ENCODE measurements at regions not wholly inside any gene's neighbourhood (a gene's known extent, or its start where the extent isn't known, plus 50 kb on each side); places are given as distances from the start of the nearest gene placed in this dataset.

- H3K9ac ChIP-seq (ENCODE audit: low read length) = no peak overlapping the region
- no peak for DNase-seq (ENCODE audit: low read depth)
- H3K4me3 ChIP-seq (ENCODE audit: low read length) = no peak overlapping the region
- no peaks in the 10 kb centered on the region for H3K9me3 ChIP-seq (ENCODE audit: control insufficient read depth, low read length)
- H3K4me1 ChIP-seq (ENCODE audit: control insufficient read depth, insufficient read depth, low read length) = no peaks in the 10 kb centered on the region
- no peaks in the 10 kb centered on the region for H3K36me3 ChIP-seq (ENCODE audit: control insufficient read depth, insufficient read depth, low read length, severe bottlenecking)
- no peaks in the 10 kb centered on the region for H3K27me3 ChIP-seq (replicated peaks; ENCODE audit: control insufficient read depth, insufficient read depth, low read length)
Measured at GRCh38 chr12:41888285-41888684, 256.4 kb downstream of the GXYLT1 start.

DNA sequence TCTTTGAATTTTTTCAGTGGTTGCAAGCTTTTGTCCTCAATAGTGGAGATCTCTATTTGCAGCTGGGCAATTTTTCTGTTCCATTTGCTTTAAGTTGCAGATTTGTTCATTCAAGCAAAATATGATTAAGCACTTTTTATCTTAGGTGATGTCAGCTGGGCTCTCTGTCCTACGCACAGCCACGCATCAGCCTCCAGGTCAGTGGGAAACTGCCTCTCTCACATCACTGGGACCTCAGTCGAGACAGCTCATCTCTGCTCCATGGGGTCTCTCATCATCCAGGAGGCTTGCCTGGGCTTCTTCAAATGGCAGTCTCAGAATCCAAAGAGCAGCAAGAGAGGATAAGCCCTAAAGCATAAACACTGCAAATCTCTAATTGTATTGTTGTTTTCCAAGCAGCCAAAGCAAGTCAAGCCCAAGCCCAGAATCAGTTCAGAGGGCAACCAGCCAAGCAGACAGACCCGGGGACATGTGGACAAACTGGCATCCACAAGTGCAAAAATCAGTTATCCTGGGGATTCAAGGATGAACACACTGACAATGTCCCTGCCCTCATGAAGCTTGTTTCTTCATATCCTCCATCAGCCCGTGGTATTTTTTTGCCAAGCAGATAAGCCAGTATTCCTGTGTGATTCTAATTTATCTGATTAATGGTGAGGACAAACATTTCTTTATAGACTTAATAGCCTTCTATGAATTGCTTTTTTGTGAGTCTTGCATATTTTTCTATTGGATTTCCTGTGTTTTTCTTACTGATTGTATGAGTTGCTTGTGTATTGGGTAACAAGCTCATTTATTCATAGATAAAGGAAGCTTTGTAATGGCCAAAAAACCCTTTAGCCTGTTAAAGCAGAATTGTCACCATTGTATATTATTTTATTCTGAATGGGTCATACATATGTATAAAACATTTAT, 262.5 kb downstream of the GXYLT1 start:
- H3K9me3 ChIP-seq (ENCODE audit: control insufficient read depth, low read length) = no peaks in the 10 kb centered on the region
- H3K4me1 ChIP-seq (ENCODE audit: control insufficient read depth, insufficient read depth, low read length) = no peaks in the 10 kb centered on the region
- no peak for DNase-seq (ENCODE audit: low read depth)
- no peaks in the 10 kb centered on the region for H3K27me3 ChIP-seq (replicated peaks; ENCODE audit: control insufficient read depth, insufficient read depth, low read length)
- no peak overlapping the region for H3K4me3 ChIP-seq (ENCODE audit: low read length)
- no peak overlapping the region for H3K9ac ChIP-seq (ENCODE audit: low read length)
- no peaks in the 10 kb centered on the region for H3K36me3 ChIP-seq (ENCODE audit: control insufficient read depth, insufficient read depth, low read length, severe bottlenecking)

- Histone ChIP-seq H3K36me3 (ENCODE audit: control insufficient read depth, insufficient read depth, low read length, severe bottlenecking) (no peaks in the 10 kb centered on the region), H3K27me3 (replicated peaks; ENCODE audit: control insufficient read depth, insufficient read depth, low read length) (no peaks in the 10 kb centered on the region), H3K9me3 (ENCODE audit: control insufficient read depth, low read length) (no peaks in the 10 kb centered on the region), H3K4me1 (ENCODE audit: control insufficient read depth, insufficient read depth, low read length) (no peaks in the 10 kb centered on the region), H3K9ac (ENCODE audit: low read length) (no peak overlapping the region), H3K4me3 (ENCODE audit: low read length) (no peak overlapping the region)
- no peak for DNase-seq (ENCODE audit: low read depth)
Measured at GRCh38 chr12:41869432-41869831, 275.2 kb downstream of the GXYLT1 start.

GRCh38 chr12:41866878-41867430, 277.7 kb downstream of the GXYLT1 start:
- no peak overlapping the region for H3K9ac ChIP-seq (ENCODE audit: low read length)
- peaks cover 4% of the 10 kb centered on the region for H3K9me3 ChIP-seq (ENCODE audit: control insufficient read depth, low read length)
- no peaks in the 10 kb centered on the region for H3K27me3 ChIP-seq (replicated peaks; ENCODE audit: control insufficient read depth, insufficient read depth, low read length)
- H3K36me3 ChIP-seq (ENCODE audit: control insufficient read depth, insufficient read depth, low read length, severe bottlenecking) = no peaks in the 10 kb centered on the region
- H3K4me3 ChIP-seq (ENCODE audit: low read length) = no peak overlapping the region
- H3K4me1 ChIP-seq (ENCODE audit: control insufficient read depth, insufficient read depth, low read length) = no peaks in the 10 kb centered on the region
- DNase-seq (ENCODE audit: low read depth) = no peak

- no peaks in the 10 kb centered on the region for H3K36me3 ChIP-seq (ENCODE audit: control insufficient read depth, insufficient read depth, low read length, severe bottlenecking)
- H3K9me3 ChIP-seq (ENCODE audit: control insufficient read depth, low read length) = no peaks in the 10 kb centered on the region
- H3K4me1 ChIP-seq (ENCODE audit: control insufficient read depth, insufficient read depth, low read length) = no peaks in the 10 kb centered on the region
- no peaks in the 10 kb centered on the region for H3K27me3 ChIP-seq (replicated peaks; ENCODE audit: control insufficient read depth, insufficient read depth, low read length)
- H3K9ac ChIP-seq (ENCODE audit: low read length) = no peak overlapping the region
- H3K4me3 ChIP-seq (ENCODE audit: low read length) = no peak overlapping the region
- no peak for DNase-seq (ENCODE audit: low read depth)
Measured at GRCh38 chr12:41856228-41856627, 288.4 kb downstream of the GXYLT1 start.

DNA sequence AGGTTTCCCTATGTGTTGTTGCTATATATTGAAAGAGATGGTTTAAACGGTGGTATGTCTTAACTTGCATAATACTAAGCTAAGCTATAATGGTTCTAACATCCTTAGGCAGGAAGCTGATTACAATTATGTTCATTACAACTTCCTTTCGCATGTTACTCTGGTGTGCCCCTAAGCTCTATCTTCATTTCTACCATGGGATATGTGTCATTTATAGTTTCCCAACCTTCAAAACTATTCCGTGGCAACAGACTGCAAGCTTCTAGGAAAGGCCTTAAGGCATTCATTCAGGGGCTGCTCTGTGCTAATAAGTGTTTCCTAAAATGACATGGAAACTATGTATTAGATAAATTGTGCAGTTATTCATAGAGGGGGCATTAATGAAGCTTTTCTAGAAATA, 294.6 kb downstream of the GXYLT1 start:
- no peaks in the 10 kb centered on the region for H3K36me3 ChIP-seq (ENCODE audit: control insufficient read depth, insufficient read depth, low read length, severe bottlenecking)
- no peaks in the 10 kb centered on the region for H3K4me1 ChIP-seq (ENCODE audit: control insufficient read depth, insufficient read depth, low read length)
- no peak for DNase-seq (ENCODE audit: low read depth)
- no peaks in the 10 kb centered on the region for H3K27me3 ChIP-seq (replicated peaks; ENCODE audit: control insufficient read depth, insufficient read depth, low read length)
- H3K4me3 ChIP-seq (ENCODE audit: low read length) = no peak overlapping the region
- peaks cover 5% of the 10 kb centered on the region for H3K9me3 ChIP-seq (ENCODE audit: control insufficient read depth, low read length)
- H3K9ac ChIP-seq (ENCODE audit: low read length) = no peak overlapping the region

DNA sequence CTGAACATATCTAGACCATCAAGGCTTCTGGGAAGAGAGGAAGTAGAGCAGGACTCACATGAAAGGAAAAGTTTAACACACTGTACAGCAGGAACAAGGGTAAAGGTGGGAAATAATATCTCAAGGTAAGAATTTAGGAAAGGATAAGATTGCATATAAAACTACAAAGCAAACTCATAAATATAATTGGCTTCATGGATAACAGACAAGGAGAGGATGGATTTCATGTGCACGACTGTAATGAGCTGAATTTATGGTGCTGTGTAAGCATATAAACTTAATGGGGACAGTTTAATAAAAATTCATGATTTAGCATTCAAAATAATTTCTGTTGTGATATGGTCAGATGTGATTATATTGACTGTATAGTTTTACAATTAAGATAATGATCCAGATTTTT, 298.0 kb downstream of the GXYLT1 start:
- DNase-seq (ENCODE audit: low read depth) = no peak
- Histone ChIP-seq H3K36me3 (ENCODE audit: control insufficient read depth, insufficient read depth, low read length, severe bottlenecking) (no peaks in the 10 kb centered on the region), H3K27me3 (replicated peaks; ENCODE audit: control insufficient read depth, insufficient read depth, low read length) (no peaks in the 10 kb centered on the region), H3K9ac (ENCODE audit: low read length) (no peak overlapping the region), H3K4me1 (ENCODE audit: control insufficient read depth, insufficient read depth, low read length) (no peaks in the 10 kb centered on the region), H3K4me3 (ENCODE audit: low read length) (no peak overlapping the region), H3K9me3 (ENCODE audit: control insufficient read depth, low read length) (peaks cover 5% of the 10 kb centered on the region)

GRCh38 chr12:41836416-41836815, 308.3 kb downstream of the GXYLT1 start:
- DNase-seq (ENCODE audit: low read depth) = no peak
- Histone ChIP-seq H3K36me3 (ENCODE audit: control insufficient read depth, insufficient read depth, low read length, severe bottlenecking) (no peaks in the 10 kb centered on the region), H3K4me1 (ENCODE audit: control insufficient read depth, insufficient read depth, low read length) (no peaks in the 10 kb centered on the region), H3K9ac (ENCODE audit: low read length) (no peak overlapping the region), H3K9me3 (ENCODE audit: control insufficient read depth, low read length) (no peaks in the 10 kb centered on the region), H3K4me3 (ENCODE audit: low read length) (no peak overlapping the region), H3K27me3 (replicated peaks; ENCODE audit: control insufficient read depth, insufficient read depth, low read length) (no peaks in the 10 kb centered on the region)

GRCh38 chr12:41835556-41835955, 309.1 kb downstream of the GXYLT1 start:
- Histone ChIP-seq H3K27me3 (replicated peaks; ENCODE audit: control insufficient read depth, insufficient read depth, low read length) (no peaks in the 10 kb centered on the region), H3K9me3 (ENCODE audit: control insufficient read depth, low read length) (no peaks in the 10 kb centered on the region), H3K36me3 (ENCODE audit: control insufficient read depth, insufficient read depth, low read length, severe bottlenecking) (no peaks in the 10 kb centered on the region), H3K4me3 (ENCODE audit: low read length) (no peak overlapping the region), H3K4me1 (ENCODE audit: control insufficient read depth, insufficient read depth, low read length) (no peaks in the 10 kb centered on the region), H3K9ac (ENCODE audit: low read length) (no peak overlapping the region)
- no peak for DNase-seq (ENCODE audit: low read depth)

DNA sequence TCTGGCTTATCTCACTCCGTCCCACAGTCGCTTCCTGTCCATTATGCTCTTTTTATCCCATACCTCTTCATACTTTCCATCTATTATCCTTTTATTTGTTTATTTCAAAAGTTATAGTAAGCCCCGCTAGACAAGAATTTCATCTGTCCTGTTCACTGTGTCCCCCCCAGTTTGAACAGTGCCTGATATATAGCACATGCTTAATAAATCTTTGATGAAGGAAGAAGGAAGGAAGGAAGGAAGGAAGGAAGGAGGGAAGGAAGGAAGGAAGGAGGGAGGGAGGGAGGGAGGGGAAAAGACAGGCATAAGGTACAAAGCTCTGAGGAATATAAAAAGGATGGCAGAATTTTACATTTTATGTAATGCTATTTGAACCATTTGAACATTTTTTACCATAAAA, 324.7 kb downstream of the GXYLT1 start:
- Histone ChIP-seq H3K27me3 (replicated peaks; ENCODE audit: control insufficient read depth, insufficient read depth, low read length) (no peaks in the 10 kb centered on the region), H3K4me1 (ENCODE audit: control insufficient read depth, insufficient read depth, low read length) (no peaks in the 10 kb centered on the region), H3K9me3 (ENCODE audit: control insufficient read depth, low read length) (no peaks in the 10 kb centered on the region), H3K9ac (ENCODE audit: low read length) (no peak overlapping the region), H3K4me3 (ENCODE audit: low read length) (no peak overlapping the region), H3K36me3 (ENCODE audit: control insufficient read depth, insufficient read depth, low read length, severe bottlenecking) (no peaks in the 10 kb centered on the region)
- no peak for DNase-seq (ENCODE audit: low read depth)

- H3K4me3 ChIP-seq (ENCODE audit: low read length) = no peak overlapping the region
- no peaks in the 10 kb centered on the region for H3K27me3 ChIP-seq (replicated peaks; ENCODE audit: control insufficient read depth, insufficient read depth, low read length)
- H3K9me3 ChIP-seq (ENCODE audit: control insufficient read depth, low read length) = no peaks in the 10 kb centered on the region
- H3K36me3 ChIP-seq (ENCODE audit: control insufficient read depth, insufficient read depth, low read length, severe bottlenecking) = no peaks in the 10 kb centered on the region
- H3K4me1 ChIP-seq (ENCODE audit: control insufficient read depth, insufficient read depth, low read length) = no peaks in the 10 kb centered on the region
- no peak overlapping the region for H3K9ac ChIP-seq (ENCODE audit: low read length)
- no peak for DNase-seq (ENCODE audit: low read depth)
Measured at GRCh38 chr12:41804026-41804425, 340.6 kb downstream of the GXYLT1 start.

Measured in adipocyte (in vitro differentiated cells).